ENCODE measurements at regions not wholly inside any gene's neighbourhood (a gene's known extent, or its start where the extent isn't known, plus 50 kb on each side); places are given as distances from the start of the nearest gene placed in this dataset.

- no peaks in the 10 kb centered on the region for H3K9me3 ChIP-seq (ENCODE audit: control insufficient read depth in 2 of 2, low read length in 2 of 2)
- H3K27ac ChIP-seq (ENCODE audit: low read depth in 2 of 2, low read length in 2 of 2): no peak overlapping the region
- H3K4me1 ChIP-seq (ENCODE audit: control insufficient read depth in 2 of 2, insufficient read depth in 2 of 2, low read length in 2 of 2): no peaks in the 10 kb centered on the region
- H3K27me3 ChIP-seq (ENCODE audit: control insufficient read depth in 2 of 2, insufficient read depth in 2 of 2, low read length in 2 of 2): no peaks in the 10 kb centered on the region
- H3K4me3 ChIP-seq (ENCODE audit: low read length in 2 of 2): no peak overlapping the region
- no peak overlapping the region for H3K9ac ChIP-seq (ENCODE audit: low read depth in 1 of 2, low read length in 2 of 2)
- no peaks in the 10 kb centered on the region for H3K36me3 ChIP-seq (ENCODE audit: control insufficient read depth in 2 of 2, insufficient read depth in 2 of 2, low read length in 2 of 2)
Observed at GRCh38 chr10:47116445-47116844, 183.6 kb upstream of the GDF10 start.

- H3K27ac ChIP-seq (ENCODE audit: low read depth in 2 of 2, low read length in 2 of 2): no peak overlapping the region
- H3K4me1 ChIP-seq (ENCODE audit: control insufficient read depth in 2 of 2, insufficient read depth in 2 of 2, low read length in 2 of 2): no peaks in the 10 kb centered on the region
- H3K9ac ChIP-seq (ENCODE audit: low read depth in 1 of 2, low read length in 2 of 2): no peak overlapping the region
- H3K27me3 ChIP-seq (ENCODE audit: control insufficient read depth in 2 of 2, insufficient read depth in 2 of 2, low read length in 2 of 2): no peaks in the 10 kb centered on the region
- H3K4me3 ChIP-seq (ENCODE audit: low read length in 2 of 2): no peak overlapping the region
- no peaks in the 10 kb centered on the region for H3K36me3 ChIP-seq (ENCODE audit: control insufficient read depth in 2 of 2, insufficient read depth in 2 of 2, low read length in 2 of 2)
- H3K9me3 ChIP-seq (ENCODE audit: control insufficient read depth in 2 of 2, low read length in 2 of 2): no peaks in the 10 kb centered on the region
Observed at GRCh38 chr10:47118326-47118725, 181.7 kb upstream of the GDF10 start.

DNA sequence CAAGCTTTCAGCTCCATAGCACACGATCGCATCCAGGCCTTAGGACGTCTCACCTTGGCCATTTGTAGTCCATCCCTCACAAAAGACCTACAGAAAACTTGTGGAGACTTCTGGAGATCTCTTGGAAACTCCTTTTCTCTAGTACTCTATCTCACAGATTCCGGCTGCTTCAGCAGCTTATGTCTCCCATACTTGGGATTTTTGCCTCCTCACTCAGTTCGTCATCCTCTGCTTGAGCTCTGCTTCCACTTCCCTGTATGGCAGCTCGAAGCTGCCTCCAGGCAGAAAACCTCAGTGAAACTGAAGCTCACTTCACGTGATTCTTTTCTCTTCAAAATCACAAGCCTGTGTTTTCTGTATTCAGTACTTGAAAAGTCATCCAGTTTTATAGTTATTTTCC lies 178.7 kb upstream of the GDF10 start:
- Histone ChIP-seq H3K9me3 (ENCODE audit: control insufficient read depth in 2 of 2, low read length in 2 of 2) (no peaks in the 10 kb centered on the region), H3K27me3 (ENCODE audit: control insufficient read depth in 2 of 2, insufficient read depth in 2 of 2, low read length in 2 of 2) (no peaks in the 10 kb centered on the region), H3K36me3 (ENCODE audit: control insufficient read depth in 2 of 2, insufficient read depth in 2 of 2, low read length in 2 of 2) (no peaks in the 10 kb centered on the region), H3K4me3 (ENCODE audit: low read length in 2 of 2) (no peak overlapping the region), H3K9ac (ENCODE audit: low read depth in 1 of 2, low read length in 2 of 2) (no peak overlapping the region), H3K27ac (ENCODE audit: low read depth in 2 of 2, low read length in 2 of 2) (no peak overlapping the region), H3K4me1 (ENCODE audit: control insufficient read depth in 2 of 2, insufficient read depth in 2 of 2, low read length in 2 of 2) (no peaks in the 10 kb centered on the region)

GRCh38 chr10:47123716-47124288 lies 176.2 kb upstream of the GDF10 start:
- H3K4me3 ChIP-seq (ENCODE audit: low read length in 2 of 2): no peak overlapping the region
- no peaks in the 10 kb centered on the region for H3K4me1 ChIP-seq (ENCODE audit: control insufficient read depth in 2 of 2, insufficient read depth in 2 of 2, low read length in 2 of 2)
- H3K27ac ChIP-seq (ENCODE audit: low read depth in 2 of 2, low read length in 2 of 2): no peak overlapping the region
- no peaks in the 10 kb centered on the region for H3K36me3 ChIP-seq (ENCODE audit: control insufficient read depth in 2 of 2, insufficient read depth in 2 of 2, low read length in 2 of 2)
- no peaks in the 10 kb centered on the region for H3K27me3 ChIP-seq (ENCODE audit: control insufficient read depth in 2 of 2, insufficient read depth in 2 of 2, low read length in 2 of 2)
- H3K9me3 ChIP-seq (ENCODE audit: control insufficient read depth in 2 of 2, low read length in 2 of 2): no peaks in the 10 kb centered on the region
- H3K9ac ChIP-seq (ENCODE audit: low read depth in 1 of 2, low read length in 2 of 2): no peak overlapping the region

GRCh38 chr10:47127188-47127785 lies 172.7 kb upstream of the GDF10 start:
- Histone ChIP-seq H3K27me3 (ENCODE audit: control insufficient read depth in 2 of 2, insufficient read depth in 2 of 2, low read length in 2 of 2) (no peaks in the 10 kb centered on the region), H3K9ac (ENCODE audit: low read depth in 1 of 2, low read length in 2 of 2) (no peak overlapping the region), H3K27ac (ENCODE audit: low read depth in 2 of 2, low read length in 2 of 2) (no peak overlapping the region), H3K4me3 (ENCODE audit: low read length in 2 of 2) (no peak overlapping the region), H3K36me3 (ENCODE audit: control insufficient read depth in 2 of 2, insufficient read depth in 2 of 2, low read length in 2 of 2) (no peaks in the 10 kb centered on the region), H3K9me3 (ENCODE audit: control insufficient read depth in 2 of 2, low read length in 2 of 2) (no peaks in the 10 kb centered on the region), H3K4me1 (ENCODE audit: control insufficient read depth in 2 of 2, insufficient read depth in 2 of 2, low read length in 2 of 2) (no peaks in the 10 kb centered on the region)

- H3K27ac ChIP-seq (ENCODE audit: low read depth in 2 of 2, low read length in 2 of 2): no peak overlapping the region
- no peak overlapping the region for H3K9ac ChIP-seq (ENCODE audit: low read depth in 1 of 2, low read length in 2 of 2)
- no peaks in the 10 kb centered on the region for H3K4me1 ChIP-seq (ENCODE audit: control insufficient read depth in 2 of 2, insufficient read depth in 2 of 2, low read length in 2 of 2)
- no peak overlapping the region for H3K4me3 ChIP-seq (ENCODE audit: low read length in 2 of 2)
- no peaks in the 10 kb centered on the region for H3K36me3 ChIP-seq (ENCODE audit: control insufficient read depth in 2 of 2, insufficient read depth in 2 of 2, low read length in 2 of 2)
- H3K27me3 ChIP-seq (ENCODE audit: control insufficient read depth in 2 of 2, insufficient read depth in 2 of 2, low read length in 2 of 2): no peaks in the 10 kb centered on the region
- no peaks in the 10 kb centered on the region for H3K9me3 ChIP-seq (ENCODE audit: control insufficient read depth in 2 of 2, low read length in 2 of 2)
Observed at GRCh38 chr10:47130491-47130890, 169.5 kb upstream of the GDF10 start.

DNA sequence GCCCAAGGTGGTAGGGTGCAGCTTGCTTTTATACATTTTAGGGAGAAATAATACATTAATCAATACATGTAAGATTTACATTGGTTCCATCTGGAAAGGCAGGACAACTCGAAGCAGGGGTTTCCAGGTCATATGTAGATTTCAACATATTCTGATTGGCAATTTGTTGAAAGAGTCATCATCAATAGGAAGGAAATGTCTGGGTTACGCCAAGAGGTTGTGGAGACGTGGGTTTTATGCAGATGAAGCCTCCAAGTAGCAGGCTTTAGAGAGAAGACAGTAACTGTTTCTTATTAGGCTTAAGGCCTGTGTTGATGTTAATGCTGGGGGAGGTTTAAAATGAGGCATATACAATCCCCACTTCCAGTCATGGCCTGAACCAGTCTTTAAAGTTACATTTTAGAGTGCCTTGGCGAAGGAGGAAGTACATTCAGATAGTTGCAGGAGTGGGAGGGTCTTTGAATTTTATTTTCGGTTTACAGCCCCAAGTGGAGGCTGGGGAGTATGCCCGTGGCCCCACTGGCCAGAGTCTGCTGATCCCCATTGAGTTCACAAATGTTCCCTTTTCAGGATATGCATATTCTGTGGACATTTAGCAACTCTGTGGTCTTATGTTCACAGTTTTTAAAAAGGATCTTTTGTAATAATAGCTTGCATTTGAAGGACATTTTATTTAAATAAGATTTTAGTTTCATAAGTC lies 166.0 kb upstream of the GDF10 start:
- no peaks in the 10 kb centered on the region for H3K27me3 ChIP-seq (ENCODE audit: control insufficient read depth in 2 of 2, insufficient read depth in 2 of 2, low read length in 2 of 2)
- H3K9me3 ChIP-seq (ENCODE audit: control insufficient read depth in 2 of 2, low read length in 2 of 2): no peaks in the 10 kb centered on the region
- no peak overlapping the region for H3K4me3 ChIP-seq (ENCODE audit: low read length in 2 of 2)
- H3K4me1 ChIP-seq (ENCODE audit: control insufficient read depth in 2 of 2, insufficient read depth in 2 of 2, low read length in 2 of 2): no peaks in the 10 kb centered on the region
- no peak overlapping the region for H3K27ac ChIP-seq (ENCODE audit: low read depth in 2 of 2, low read length in 2 of 2)
- no peaks in the 10 kb centered on the region for H3K36me3 ChIP-seq (ENCODE audit: control insufficient read depth in 2 of 2, insufficient read depth in 2 of 2, low read length in 2 of 2)
- H3K9ac ChIP-seq (ENCODE audit: low read depth in 1 of 2, low read length in 2 of 2): no peak overlapping the region

- no peak overlapping the region for H3K4me3 ChIP-seq (ENCODE audit: low read length in 2 of 2)
- H3K9ac ChIP-seq (ENCODE audit: low read depth in 1 of 2, low read length in 2 of 2): no peak overlapping the region
- H3K36me3 ChIP-seq (ENCODE audit: control insufficient read depth in 2 of 2, insufficient read depth in 2 of 2, low read length in 2 of 2): no peaks in the 10 kb centered on the region
- H3K27me3 ChIP-seq (ENCODE audit: control insufficient read depth in 2 of 2, insufficient read depth in 2 of 2, low read length in 2 of 2): no peaks in the 10 kb centered on the region
- H3K4me1 ChIP-seq (ENCODE audit: control insufficient read depth in 2 of 2, insufficient read depth in 2 of 2, low read length in 2 of 2): no peaks in the 10 kb centered on the region
- no peaks in the 10 kb centered on the region for H3K9me3 ChIP-seq (ENCODE audit: control insufficient read depth in 2 of 2, low read length in 2 of 2)
- no peak overlapping the region for H3K27ac ChIP-seq (ENCODE audit: low read depth in 2 of 2, low read length in 2 of 2)
Observed at GRCh38 chr10:47136866-47137265, 163.1 kb upstream of the GDF10 start.

GRCh38 chr10:47137311-47137851 lies 162.6 kb upstream of the GDF10 start:
- no peaks in the 10 kb centered on the region for H3K4me1 ChIP-seq (ENCODE audit: control insufficient read depth in 2 of 2, insufficient read depth in 2 of 2, low read length in 2 of 2)
- no peaks in the 10 kb centered on the region for H3K36me3 ChIP-seq (ENCODE audit: control insufficient read depth in 2 of 2, insufficient read depth in 2 of 2, low read length in 2 of 2)
- H3K4me3 ChIP-seq (ENCODE audit: low read length in 2 of 2): no peak overlapping the region
- H3K27ac ChIP-seq (ENCODE audit: low read depth in 2 of 2, low read length in 2 of 2): no peak overlapping the region
- no peak overlapping the region for H3K9ac ChIP-seq (ENCODE audit: low read depth in 1 of 2, low read length in 2 of 2)
- H3K27me3 ChIP-seq (ENCODE audit: control insufficient read depth in 2 of 2, insufficient read depth in 2 of 2, low read length in 2 of 2): no peaks in the 10 kb centered on the region
- no peaks in the 10 kb centered on the region for H3K9me3 ChIP-seq (ENCODE audit: control insufficient read depth in 2 of 2, low read length in 2 of 2)

- Histone ChIP-seq H3K27ac (ENCODE audit: low read depth in 2 of 2, low read length in 2 of 2) (no peak overlapping the region), H3K4me1 (ENCODE audit: control insufficient read depth in 2 of 2, insufficient read depth in 2 of 2, low read length in 2 of 2) (no peaks in the 10 kb centered on the region), H3K4me3 (ENCODE audit: low read length in 2 of 2) (no peak overlapping the region), H3K9me3 (ENCODE audit: control insufficient read depth in 2 of 2, low read length in 2 of 2) (no peaks in the 10 kb centered on the region), H3K36me3 (ENCODE audit: control insufficient read depth in 2 of 2, insufficient read depth in 2 of 2, low read length in 2 of 2) (no peaks in the 10 kb centered on the region), H3K9ac (ENCODE audit: low read depth in 1 of 2, low read length in 2 of 2) (no peak overlapping the region), H3K27me3 (ENCODE audit: control insufficient read depth in 2 of 2, insufficient read depth in 2 of 2, low read length in 2 of 2) (no peaks in the 10 kb centered on the region)
Observed at GRCh38 chr10:47139121-47139520, 160.9 kb upstream of the GDF10 start.
